H1 (cell line): ENCODE measurements at regions not wholly inside any gene's neighbourhood (a gene's known extent, or its start where the extent isn't known, plus 50 kb on each side); places are given as distances from the start of the nearest gene placed in this dataset.

Experiments used
- BCL11A ChIP-seq, 2 experiments: IDR thresholded peaks; one replicate each; pipeline ENCODE4 v1.6.1; 2011; ENCODE audit warnings: low read depth in 2 of 2, low read length in 2 of 2, mild to moderate bottlenecking in 2 of 2
- HDAC2 ChIP-seq, 2 experiments: fragments of 300-600 bp in 1 of 2; sonication (generic) in 1 of 2; IDR thresholded peaks; 2 replicates each; pipeline ENCODE4 v1.6.1; 2011 to 2012; ENCODE audit warnings: low read depth in 2 of 2, low read length in 2 of 2, mild to moderate bottlenecking in 2 of 2, moderate library complexity in 2 of 2, borderline replicate concordance in 1 of 2, inconsistent platforms in 1 of 2
- NRF1 ChIP-seq: IDR thresholded peaks from 2 replicates; pipeline ENCODE4 v1.6.1; 2011; ENCODE audit warnings: mild to moderate bottlenecking, low read depth, low read length, improper control_type of control experiment
- RAD21 ChIP-seq, 2 experiments: IDR thresholded peaks in 1 of 2; conservative IDR thresholded peaks in 1 of 2; 2 replicates each; pipeline ENCODE4 v1.6.1; 2011; ENCODE audit warnings: low read depth in 2 of 2, low read length in 2 of 2, improper control_type of control experiment in 1 of 2, inconsistent platforms in 1 of 2, mild to moderate bottlenecking in 1 of 2, moderate library complexity in 1 of 2
- RBBP5 ChIP-seq: IDR thresholded peaks from 2 replicates; pipeline ENCODE4 v1.7.1; 2012; ENCODE audit warnings: low read depth, mild to moderate bottlenecking, inconsistent platforms, low read length, moderate library complexity, borderline replicate concordance
- TCF12 ChIP-seq: IDR thresholded peaks from 2 replicates; pipeline ENCODE4 v1.6.1; 2011; ENCODE audit warnings: low read depth, mild to moderate bottlenecking, low read length
- TF ChIP-seq, protein P1 (sequence below): IDR thresholded peaks from 2 replicates; pipeline ENCODE4 v1.6.1; 2011; ENCODE audit warnings: low read depth, mild to moderate bottlenecking, low read length; ENCODE audit not compliant: insufficient read depth

DNA sequence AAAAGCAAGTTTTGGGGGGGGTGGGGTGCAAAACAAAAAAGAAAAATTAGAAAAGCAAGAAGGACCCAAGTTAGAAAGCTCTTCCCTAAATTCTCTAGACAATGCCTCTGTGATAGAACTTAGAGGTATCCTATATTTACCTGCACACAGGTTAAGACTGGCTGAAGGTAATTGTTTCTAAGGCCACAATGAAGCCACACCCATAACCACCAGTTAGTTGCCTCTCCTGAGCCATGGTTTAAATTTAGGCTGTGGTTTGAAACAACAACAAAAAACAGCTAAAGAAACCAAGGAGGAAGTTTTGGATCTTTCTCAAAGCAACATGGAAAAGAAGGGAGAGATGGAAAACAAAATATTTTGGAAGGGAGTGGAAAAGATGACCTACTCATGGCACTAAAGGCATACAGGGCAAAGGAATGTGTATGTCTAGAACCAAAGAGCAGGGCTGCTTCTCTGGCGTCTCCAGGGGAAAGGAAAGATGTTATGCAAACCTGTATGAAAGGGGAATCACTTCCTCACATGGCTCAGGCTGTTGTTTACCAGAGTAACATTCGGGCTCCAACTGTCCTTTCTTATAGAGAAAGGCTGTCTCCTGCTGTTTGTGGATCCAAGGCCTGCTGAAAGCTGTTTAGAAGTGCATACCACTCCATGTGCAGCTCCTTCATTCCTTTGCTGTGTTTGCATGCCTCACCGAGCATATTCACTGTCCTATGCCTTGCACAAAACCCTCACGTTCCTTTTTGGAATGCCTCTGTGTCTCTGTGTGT lies 408.9 kb upstream of the MPDZ start (continued):
- TF ChIP-seq HDAC2 (IDR thresholded peaks at IDR 0.05; ENCODE audit: borderline replicate concordance in 1 of 2, low read depth in 2 of 2, low read length in 2 of 2) (no peak; a peak in 1 of 4 replicates), TCF12 (0 out of 2 replicates have a peak, but pooled peaks have one; percentile 3), RAD21 (IDR thresholded peaks at IDR 0.05 in 1 of 2, conservative IDR thresholded peaks at IDR 0.05 in 1 of 2; ENCODE audit: low read depth in 2 of 2, low read length in 2 of 2) (peak in 1 of 2 experiments; percentile 33; a peak in 1 of 4 replicates), RBBP5 (no peak), BCL11A (IDR thresholded peaks at IDR 0.05; ENCODE audit: low read depth in 2 of 2, low read length in 2 of 2) (peak in 1 of 2 experiments; percentile 23), NRF1 (no peak)
- TF ChIP-seq, protein P1, sequence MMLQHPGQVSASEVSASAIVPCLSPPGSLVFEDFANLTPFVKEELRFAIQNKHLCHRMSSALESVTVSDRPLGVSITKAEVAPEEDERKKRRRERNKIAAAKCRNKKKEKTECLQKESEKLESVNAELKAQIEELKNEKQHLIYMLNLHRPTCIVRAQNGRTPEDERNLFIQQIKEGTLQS = no peak
